ENCODE measurements at regions not wholly inside any gene's neighbourhood (a gene's known extent, or its start where the extent isn't known, plus 50 kb on each side); places are given as distances from the start of the nearest gene placed in this dataset.

GRCh38 chr7:1290026-1290678 is 57.5 kb downstream of the UNCX start:
- no peaks in the 10 kb centered on the region for H3K36me3 ChIP-seq (ENCODE audit: control insufficient read depth, insufficient read depth, low read length)
- DNase-seq (ENCODE audit: low read depth) (peak; percentile 5), FAIRE-seq (no peak)
- H3K4me3 ChIP-seq (ENCODE audit: low read depth, low read length), result peak overlapping the region; percentile 25
- TF ChIP-seq CTCF (IDR thresholded peaks at IDR 0.05; ENCODE audit: insufficient read depth, low read length, severe bottlenecking), result peak; percentile 20
- H3K27me3 ChIP-seq (ENCODE audit: control insufficient read depth, insufficient read depth, low read length), result no peaks in the 10 kb centered on the region

DNA sequence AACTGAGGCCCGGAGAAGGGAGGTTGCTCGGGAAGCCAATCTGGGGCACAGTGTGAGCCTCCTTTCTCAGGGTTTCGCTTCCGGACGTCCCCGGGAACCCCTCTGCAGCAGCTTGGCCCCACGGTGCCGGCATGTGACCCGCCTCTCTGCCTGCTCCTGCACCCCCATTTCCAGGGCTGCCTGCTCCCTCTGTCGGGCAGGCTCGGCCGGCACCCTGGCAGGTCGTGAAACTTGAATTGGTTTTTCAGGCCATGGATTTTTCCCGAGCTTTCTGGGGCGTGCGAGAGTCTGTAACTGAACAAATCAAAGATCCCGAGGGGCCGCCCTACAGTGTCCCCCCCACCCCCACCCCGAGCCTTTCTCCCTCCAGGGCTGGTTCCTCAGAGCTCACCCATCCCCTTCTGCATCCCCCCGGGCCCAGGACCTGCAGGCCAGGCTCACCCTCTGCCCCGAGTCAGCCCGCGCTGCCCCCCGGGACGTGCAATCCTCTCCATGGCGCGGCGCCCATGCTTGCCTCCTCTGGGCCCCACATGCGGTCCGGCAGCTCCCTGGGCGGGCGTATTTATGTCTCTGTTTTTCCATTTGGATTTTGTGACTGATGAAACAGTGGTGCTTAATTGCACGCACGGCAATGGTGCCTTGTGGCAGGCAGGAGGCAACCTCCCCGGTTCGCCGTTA is 58.1 kb downstream of the UNCX start:
- no peak for TF ChIP-seq CTCF (IDR thresholded peaks at IDR 0.05; ENCODE audit: insufficient read depth, low read length, severe bottlenecking)
- peak overlapping the region; percentile 25 for H3K4me3 ChIP-seq (ENCODE audit: low read depth, low read length)
- DNase-seq (ENCODE audit: low read depth), result no peak
- no peak for FAIRE-seq
- no peaks in the 10 kb centered on the region for H3K27me3 ChIP-seq (ENCODE audit: control insufficient read depth, insufficient read depth, low read length)
- H3K36me3 ChIP-seq (ENCODE audit: control insufficient read depth, insufficient read depth, low read length), result no peaks in the 10 kb centered on the region

GRCh38 chr7:1291357-1291689 is 58.7 kb downstream of the UNCX start:
- no peak for DNase-seq (ENCODE audit: low read depth)
- no peak for TF ChIP-seq CTCF (IDR thresholded peaks at IDR 0.05; ENCODE audit: insufficient read depth, low read length, severe bottlenecking)
- Histone ChIP-seq H3K4me3 (ENCODE audit: low read depth, low read length) (no peak overlapping the region), H3K36me3 (ENCODE audit: control insufficient read depth, insufficient read depth, low read length) (no peaks in the 10 kb centered on the region), H3K27me3 (ENCODE audit: control insufficient read depth, insufficient read depth, low read length) (no peaks in the 10 kb centered on the region)
- FAIRE-seq, result no peak

DNA sequence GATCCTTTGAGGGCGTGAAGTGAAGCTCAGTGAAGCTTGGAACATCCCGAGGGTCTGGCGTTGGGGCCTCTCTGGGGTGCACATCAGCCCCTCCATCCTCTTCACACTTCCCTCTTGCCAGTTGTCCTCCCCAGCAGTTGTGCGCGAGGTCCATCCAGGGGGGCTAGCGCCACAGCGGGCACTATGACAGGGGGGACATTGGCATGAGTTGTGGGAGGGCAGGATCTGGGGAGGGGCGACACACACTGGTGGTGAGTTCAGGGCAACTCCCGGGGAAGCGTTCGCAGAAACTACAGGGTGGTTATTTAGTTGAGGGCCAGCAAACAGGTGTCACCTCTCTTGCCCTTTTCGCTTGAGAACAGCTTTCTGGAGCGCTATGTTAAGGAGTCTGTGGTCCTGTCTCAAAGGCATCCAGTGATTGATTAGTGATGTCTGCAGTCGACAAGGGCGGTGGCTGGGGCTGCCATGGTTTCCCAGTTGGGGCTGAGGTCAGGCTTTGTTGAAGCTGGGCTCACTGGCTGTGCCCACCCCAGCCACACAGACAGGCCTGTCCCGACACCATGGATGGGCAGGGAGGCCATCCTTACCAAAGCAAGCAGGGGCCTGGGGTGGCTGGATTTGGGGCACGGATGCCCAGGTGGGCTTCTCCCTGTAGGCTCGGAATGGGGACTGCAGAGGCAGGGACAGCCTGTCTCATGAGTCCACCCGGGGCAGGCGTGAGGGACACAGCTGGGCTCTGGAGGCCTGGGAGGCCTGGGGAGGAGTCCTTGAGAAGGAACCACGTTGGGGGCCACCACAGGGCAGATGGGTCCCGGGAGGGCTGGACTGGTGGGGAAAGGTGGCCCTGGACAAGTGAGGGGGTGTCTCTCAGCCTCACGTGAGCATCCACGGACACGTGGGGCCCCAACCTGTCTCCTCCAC is 59.4 kb downstream of the UNCX start:
- FAIRE-seq (no peak), DNase-seq (ENCODE audit: low read depth) (no peak)
- H3K27me3 ChIP-seq (ENCODE audit: control insufficient read depth, insufficient read depth, low read length), result no peaks in the 10 kb centered on the region
- no peaks in the 10 kb centered on the region for H3K36me3 ChIP-seq (ENCODE audit: control insufficient read depth, insufficient read depth, low read length)
- no peak for TF ChIP-seq CTCF (IDR thresholded peaks at IDR 0.05; ENCODE audit: insufficient read depth, low read length, severe bottlenecking)
- no peak overlapping the region for H3K4me3 ChIP-seq (ENCODE audit: low read depth, low read length)

GRCh38 chr7:1292972-1293830 is 60.5 kb downstream of the UNCX start:
- no peaks in the 10 kb centered on the region for H3K27me3 ChIP-seq (ENCODE audit: control insufficient read depth, insufficient read depth, low read length)
- FAIRE-seq (no peak), DNase-seq (ENCODE audit: low read depth) (no peak)
- H3K4me3 ChIP-seq (ENCODE audit: low read depth, low read length), result no peak overlapping the region
- no peak for TF ChIP-seq CTCF (IDR thresholded peaks at IDR 0.05; ENCODE audit: insufficient read depth, low read length, severe bottlenecking)
- H3K36me3 ChIP-seq (ENCODE audit: control insufficient read depth, insufficient read depth, low read length), result no peaks in the 10 kb centered on the region

Measured in bronchial epithelial cell (primary cell).